Cardiac fibroblast (primary cell): ENCODE measurements at regions not wholly inside any gene's neighbourhood (a gene's known extent, or its start where the extent isn't known, plus 50 kb on each side); places are given as distances from the start of the nearest gene placed in this dataset.

Experiments used
- DNase-seq, 2 donors: peaks; one replicate each; pipeline versions ENCODE4 v3.0.0 to v3.0.0-alpha.2; 2010; ENCODE audit warnings: low read depth in 2 of 2
- H3K4me3 ChIP-seq, 2 donors: replicated peaks in 1 of 2; 1 replicate in 1 of 2; 2 replicates in 1 of 2; pipeline ENCODE4 v1.5.1; 2011; ENCODE audit warnings: low read depth in 2 of 2, low read length in 2 of 2, mild to moderate bottlenecking in 2 of 2, moderate library complexity in 1 of 2
- TF ChIP-seq, protein P1 (sequence below): IDR thresholded peaks from one replicate; pipeline ENCODE4 v1.5.1; 2011; ENCODE audit warnings: low read depth, mild to moderate bottlenecking, low read length, inconsistent platforms

DNA sequence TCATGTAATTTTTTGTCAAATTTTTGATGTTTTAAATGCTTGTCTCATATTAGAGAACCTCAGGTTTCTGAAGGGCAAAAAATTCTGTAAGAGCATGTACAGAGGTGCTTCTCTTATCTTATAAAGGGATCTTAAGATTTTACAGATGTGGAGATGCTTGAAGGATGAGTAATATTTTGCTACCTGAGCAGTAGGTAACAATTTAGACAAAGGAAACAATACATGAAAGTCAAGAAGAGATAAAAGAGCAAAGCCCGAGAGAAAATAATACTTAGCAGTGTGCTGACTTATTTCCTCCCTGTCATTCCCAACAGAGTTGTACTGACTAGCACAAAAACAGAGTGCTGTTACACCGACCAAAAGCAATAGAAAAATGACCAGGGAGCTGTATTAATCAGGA lies 98.1 kb upstream of the PTPRR start:
- DNase-seq: no peak
- TF ChIP-seq, protein P1, sequence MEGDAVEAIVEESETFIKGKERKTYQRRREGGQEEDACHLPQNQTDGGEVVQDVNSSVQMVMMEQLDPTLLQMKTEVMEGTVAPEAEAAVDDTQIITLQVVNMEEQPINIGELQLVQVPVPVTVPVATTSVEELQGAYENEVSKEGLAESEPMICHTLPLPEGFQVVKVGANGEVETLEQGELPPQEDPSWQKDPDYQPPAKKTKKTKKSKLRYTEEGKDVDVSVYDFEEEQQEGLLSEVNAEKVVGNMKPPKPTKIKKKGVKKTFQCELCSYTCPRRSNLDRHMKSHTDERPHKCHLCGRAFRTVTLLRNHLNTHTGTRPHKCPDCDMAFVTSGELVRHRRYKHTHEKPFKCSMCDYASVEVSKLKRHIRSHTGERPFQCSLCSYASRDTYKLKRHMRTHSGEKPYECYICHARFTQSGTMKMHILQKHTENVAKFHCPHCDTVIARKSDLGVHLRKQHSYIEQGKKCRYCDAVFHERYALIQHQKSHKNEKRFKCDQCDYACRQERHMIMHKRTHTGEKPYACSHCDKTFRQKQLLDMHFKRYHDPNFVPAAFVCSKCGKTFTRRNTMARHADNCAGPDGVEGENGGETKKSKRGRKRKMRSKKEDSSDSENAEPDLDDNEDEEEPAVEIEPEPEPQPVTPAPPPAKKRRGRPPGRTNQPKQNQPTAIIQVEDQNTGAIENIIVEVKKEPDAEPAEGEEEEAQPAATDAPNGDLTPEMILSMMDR: no peak
- H3K4me3 ChIP-seq: no peak overlapping the region

DNA sequence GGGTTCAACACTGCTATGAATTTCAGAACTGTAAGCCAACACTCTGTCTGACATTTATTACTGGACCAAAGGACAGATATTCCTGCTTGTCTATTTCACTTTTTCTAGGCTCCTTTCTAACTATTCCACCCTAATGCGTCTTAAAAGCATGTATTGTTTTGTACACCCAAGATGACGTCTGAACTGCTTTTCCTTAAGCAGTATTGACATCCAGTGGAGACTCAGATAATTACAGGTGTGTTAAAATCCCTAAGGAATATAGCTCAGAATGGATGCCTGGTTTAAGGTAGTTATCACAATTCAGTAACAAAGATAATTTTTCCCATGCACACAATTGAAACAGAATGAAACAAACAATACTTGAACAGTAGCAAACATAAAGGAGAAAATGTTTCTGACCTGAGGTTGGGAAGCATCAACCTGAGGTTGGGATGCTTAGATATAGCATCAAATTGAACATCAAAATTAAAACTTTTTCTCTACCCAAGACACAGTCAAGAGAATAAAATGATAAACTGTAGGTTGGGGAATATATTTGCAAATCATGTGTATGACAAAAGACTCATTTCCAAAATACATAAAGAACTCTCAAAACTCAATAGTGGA lies 93.7 kb upstream of the PTPRR start:
- no peak overlapping the region for H3K4me3 ChIP-seq
- peak; percentile 84 to 87 for DNase-seq
- TF ChIP-seq, protein P1: peak; percentile 55

DNA sequence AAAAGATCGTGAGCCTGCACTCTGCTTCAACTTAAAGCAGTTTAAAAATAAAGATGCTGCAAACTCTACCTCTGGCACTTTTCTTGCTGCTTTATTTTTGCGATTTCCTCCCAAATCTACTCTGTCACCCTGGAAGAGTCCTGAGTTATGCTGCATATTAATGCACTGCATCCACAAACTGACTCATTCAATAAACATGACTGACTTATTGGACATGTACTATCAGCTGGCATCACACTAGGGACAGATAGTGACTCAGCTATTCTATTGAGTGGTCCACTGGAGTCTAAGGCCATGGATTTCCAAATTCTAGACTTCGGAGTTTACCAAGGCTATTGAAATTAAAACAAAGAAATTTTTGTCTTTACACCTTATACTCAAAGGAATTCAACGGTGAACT lies 90.7 kb upstream of the PTPRR start:
- no peak overlapping the region for H3K4me3 ChIP-seq
- TF ChIP-seq, protein P1: no peak
- DNase-seq: peak; percentile 62 to 84

DNA sequence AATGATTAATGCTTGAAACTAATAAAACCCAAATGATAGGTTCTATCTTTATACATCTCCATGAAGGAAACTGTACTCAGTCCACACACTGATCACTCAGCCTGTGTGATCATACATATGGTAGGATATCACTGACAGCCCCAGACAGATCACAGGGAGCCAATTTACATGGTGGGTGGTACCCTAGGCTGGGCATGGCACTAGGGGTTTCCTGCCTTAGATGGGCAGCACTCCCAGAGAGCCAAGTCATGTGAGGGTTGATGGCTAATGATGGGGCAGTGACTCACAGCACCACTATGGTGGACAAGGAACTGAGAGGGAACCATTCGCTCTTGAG lies 89.6 kb upstream of the PTPRR start:
- no peak for DNase-seq
- TF ChIP-seq, protein P1: no peak
- no peak overlapping the region for H3K4me3 ChIP-seq

DNA sequence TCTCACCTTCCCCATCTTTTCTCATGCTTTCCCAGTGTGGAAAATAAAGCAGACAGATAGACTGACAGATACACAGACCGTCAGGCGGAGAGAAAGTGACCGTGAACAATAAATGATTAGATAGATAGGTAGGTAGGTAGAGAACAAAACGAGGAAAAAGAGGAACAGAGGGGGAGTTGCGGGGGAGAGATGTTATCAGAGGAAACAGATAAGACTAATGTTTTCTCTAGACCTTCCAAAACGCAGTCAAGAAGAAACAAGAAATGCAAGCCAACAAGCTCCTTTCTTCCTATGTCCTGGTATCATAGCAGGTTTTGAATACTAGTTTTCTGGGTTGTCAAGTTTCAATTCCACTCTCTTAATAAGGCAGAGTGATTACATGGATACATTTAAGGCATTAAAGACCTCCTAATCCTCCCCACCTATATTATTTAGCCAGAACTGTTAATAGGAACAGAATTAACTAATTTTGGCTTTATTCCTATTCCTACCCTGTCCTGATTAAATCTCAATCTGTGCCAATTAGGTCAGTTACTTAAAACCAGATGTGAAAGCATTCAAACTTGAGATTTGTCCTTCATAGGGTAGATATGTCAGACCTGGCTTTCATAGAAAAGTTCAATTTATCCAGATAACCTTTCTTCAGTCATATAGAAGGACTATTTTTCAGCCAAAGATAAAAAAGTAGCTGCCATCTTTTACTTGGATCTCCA lies 89.0 kb upstream of the PTPRR start:
- TF ChIP-seq, protein P1: no peak
- no peak overlapping the region for H3K4me3 ChIP-seq
- no peak for DNase-seq

DNA sequence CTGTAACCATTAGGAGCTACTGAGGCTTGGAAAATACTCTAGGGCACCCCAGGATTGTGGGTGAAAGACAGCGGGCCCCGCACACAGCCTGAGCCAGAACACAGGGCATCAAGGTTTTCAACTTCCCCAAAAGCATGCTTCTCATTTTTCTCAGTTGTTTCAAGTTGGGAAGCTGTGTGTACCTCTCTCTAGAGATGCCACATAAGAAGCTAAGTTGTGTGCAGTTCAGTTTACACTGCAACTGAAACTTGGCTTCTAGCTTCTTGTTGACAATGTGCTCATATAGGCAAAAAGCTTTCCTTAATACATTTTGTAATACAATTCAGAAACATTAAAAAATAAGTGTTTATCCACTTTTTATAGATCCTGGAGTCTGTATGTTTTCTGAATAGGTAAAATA lies 88.1 kb upstream of the PTPRR start:
- DNase-seq: no peak
- no peak overlapping the region for H3K4me3 ChIP-seq
- TF ChIP-seq, protein P1: no peak
